Fibroblast of the aortic adventitia (primary cell): ENCODE measurements at regions not wholly inside any gene's neighbourhood (a gene's known extent, or its start where the extent isn't known, plus 50 kb on each side); places are given as distances from the start of the nearest gene placed in this dataset.
"Not testable (repeated sequence)": the region's sequence is repeated elsewhere in the genome, so short reads cannot be mapped to it uniquely, and the experiment has no call there.

ENCODE experiments used
- DNase-seq: peaks from one replicate; pipeline ENCODE4 v3.0.0-alpha.2; 2010; ENCODE audit warnings: low read depth
- H3K4me3 ChIP-seq: 2 replicates; pipeline ENCODE4 v1.5.1; 2011; ENCODE audit warnings: low read depth, mild to moderate bottlenecking, control low read depth, low read length, moderate library complexity
- CTCF ChIP-seq: IDR thresholded peaks from 2 replicates; pipeline ENCODE4 v1.5.1; 2011; ENCODE audit warnings: mild to moderate bottlenecking, low read length, control low read depth, inconsistent platforms; ENCODE audit not compliant: insufficient read depth

- no peak overlapping the region for H3K4me3 ChIP-seq
- DNase-seq = no peak
These were observed 396.9 kb upstream of the TMTC1 start for GRCh38 chr12:30180602-30181001.

DNA sequence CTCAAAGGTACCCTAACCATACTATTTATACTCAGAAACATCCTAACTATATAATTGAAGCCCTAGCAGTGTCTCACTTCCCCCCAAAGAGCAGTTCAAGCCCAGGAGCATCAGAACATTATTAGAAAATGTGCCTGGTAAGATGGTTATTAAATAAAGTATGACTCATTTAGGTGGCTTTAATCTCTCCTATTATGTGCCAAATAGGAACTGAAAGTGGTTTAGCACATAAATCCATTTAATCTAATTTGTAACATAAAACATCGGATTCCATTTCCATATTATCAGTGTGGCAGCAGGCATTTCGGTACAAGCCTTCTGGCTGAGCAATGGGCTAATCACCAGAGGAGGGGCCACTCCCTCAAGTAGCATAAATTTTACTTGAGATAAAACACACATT, 395.2 kb upstream of the TMTC1 start:
- TF ChIP-seq CTCF = no peak
- H3K4me3 ChIP-seq = no peak overlapping the region
- DNase-seq = no peak

More at GRCh38 chr12:30180602-30181001, 396.9 kb upstream of the TMTC1 start:
- TF ChIP-seq CTCF = no peak

GRCh38 chr12:30169839-30170591, 386.3 kb upstream of the TMTC1 start:
- no peak for TF ChIP-seq CTCF
- no peak overlapping the region for H3K4me3 ChIP-seq
- no peak for DNase-seq

DNA sequence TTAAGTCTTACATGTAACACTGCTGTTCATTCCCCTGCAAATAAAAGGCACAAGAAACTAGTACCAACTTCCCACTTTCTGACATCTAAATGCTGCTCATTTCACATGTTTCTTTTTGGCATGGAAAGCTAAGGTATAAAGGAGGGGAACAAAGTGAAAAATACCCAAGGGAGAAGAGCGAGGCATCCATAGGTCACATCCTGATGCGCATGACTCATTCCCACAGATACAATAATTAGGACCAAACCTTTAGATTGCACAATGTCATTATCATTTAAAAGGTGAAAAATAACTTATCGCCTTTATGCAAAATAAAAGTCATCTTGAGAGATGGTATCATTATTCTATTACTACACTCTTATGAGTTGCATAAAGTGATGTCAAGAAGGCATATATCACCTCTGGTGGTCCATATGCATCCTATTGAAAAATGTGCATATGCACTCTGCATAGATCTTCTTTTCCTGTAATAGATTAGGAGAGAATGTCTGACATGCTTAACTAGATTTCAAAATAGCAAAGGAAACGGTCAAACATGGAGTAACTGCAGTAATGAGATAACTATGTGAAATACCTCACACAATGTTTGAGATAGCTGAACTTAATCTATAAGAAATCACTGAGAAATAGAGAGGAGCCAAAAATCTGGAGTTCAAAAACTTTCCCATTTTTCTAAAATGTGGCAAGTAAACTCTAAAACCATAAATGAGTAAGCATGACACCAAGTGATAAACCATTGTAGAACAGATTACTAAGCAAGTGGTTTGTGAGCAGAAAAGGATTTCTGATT, 382.5 kb upstream of the TMTC1 start:
- peak; percentile 90 for DNase-seq
- no peak overlapping the region for H3K4me3 ChIP-seq
- TF ChIP-seq CTCF = no peak

DNA sequence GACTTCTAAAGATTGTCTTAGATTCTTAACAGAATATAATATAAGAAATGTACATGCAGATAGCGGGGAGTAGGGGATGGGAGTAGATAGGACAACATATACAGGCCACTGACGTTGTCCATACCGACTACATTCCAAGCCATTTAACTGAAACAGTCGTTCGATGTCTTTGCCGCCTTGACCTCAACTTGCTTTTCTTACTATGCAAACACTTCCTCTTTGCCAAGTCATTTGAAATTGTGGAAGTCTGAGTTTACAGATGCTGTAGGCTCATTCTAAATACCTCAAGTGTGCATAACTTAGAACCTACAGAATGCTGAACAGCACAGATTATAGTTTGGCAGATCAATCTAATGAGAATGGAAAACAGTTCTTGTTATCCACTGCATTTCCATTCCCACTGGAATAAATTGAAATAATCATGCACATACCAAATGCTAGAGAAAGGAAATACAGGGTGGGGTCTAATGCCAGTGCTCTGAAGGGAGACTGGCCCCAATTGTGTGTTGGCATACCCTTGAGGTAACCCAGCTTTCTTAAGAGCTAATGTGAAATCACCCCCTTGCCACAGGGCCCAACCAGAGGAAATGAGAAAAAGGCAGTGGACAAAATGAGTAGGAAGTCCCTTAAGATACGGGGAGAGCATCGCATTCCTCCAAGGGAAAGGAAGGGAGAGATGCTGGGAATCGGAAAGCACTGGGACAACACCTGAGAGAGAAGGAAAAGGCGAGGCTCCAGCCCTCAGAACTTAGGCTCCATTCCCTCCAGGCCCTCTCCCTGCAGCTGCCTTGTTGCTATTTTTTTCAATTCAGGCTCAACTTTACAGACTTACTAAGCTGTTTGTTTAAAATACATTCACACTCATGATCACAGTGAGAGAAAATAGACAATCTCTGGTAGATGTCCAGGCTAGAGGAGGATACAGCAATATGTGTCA, 380.9 kb upstream of the TMTC1 start:
- H3K4me3 ChIP-seq = no peak overlapping the region
- TF ChIP-seq CTCF = no peak
- no peak for DNase-seq

DNA sequence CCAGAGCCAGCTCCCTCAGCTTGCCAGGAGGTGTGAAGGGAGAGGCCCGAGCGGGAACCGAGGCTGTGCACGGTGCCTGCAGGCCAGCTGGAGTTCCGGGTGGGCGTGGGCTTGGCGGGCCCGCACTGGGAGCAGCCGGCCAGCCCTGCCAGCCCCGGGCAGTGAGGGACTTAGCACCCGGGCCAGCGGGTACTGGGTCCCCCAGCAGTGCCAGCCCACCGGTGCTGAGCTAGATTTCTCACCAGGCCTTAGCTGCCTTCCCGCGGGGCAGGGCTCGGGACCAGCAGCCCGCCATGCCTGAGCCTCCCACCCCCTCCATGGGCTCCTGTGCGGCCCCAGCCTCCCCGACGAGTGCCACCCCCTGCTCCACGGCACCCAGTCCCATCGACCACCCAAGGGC, 373.1 kb upstream of the TMTC1 start:
- H3K4me3 ChIP-seq, DNase-seq: not testable (repeated sequence)
